ENCODE measurements at regions not wholly inside any gene's neighbourhood (a gene's known extent, or its start where the extent isn't known, plus 50 kb on each side); places are given as distances from the start of the nearest gene placed in this dataset.

DNA sequence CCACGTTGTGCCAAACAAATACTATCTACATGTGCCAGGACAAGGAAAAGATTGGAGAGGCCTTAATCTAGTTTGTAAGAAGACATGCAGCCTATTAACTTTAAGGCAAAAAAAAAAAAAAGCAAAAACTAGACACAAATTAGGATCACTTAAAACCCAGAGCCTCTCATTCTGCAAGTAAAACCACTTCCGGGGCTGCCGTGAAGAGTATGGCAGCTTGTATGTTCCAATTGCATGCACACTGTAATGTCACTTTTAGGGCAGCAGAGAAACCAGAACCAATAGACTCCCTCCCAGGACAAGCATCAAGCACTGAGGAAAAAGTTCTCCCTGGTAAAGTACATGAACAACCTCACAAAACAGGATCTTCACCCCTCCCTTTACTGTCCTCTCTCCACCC lies 70.6 kb downstream of the RSL24D1 start:
- Histone ChIP-seq H3K4me3 (ENCODE audit: low read depth, low read length) (no peak overlapping the region), H3K27me3 (ENCODE audit: control insufficient read depth, insufficient read depth, low read length) (no peaks in the 10 kb centered on the region), H3K9me3 (ENCODE audit: control insufficient read depth, insufficient read depth, low read length) (no peaks in the 10 kb centered on the region), H3K36me3 (ENCODE audit: control insufficient read depth, insufficient read depth, low read length) (no peaks in the 10 kb centered on the region), H3K4me1 (ENCODE audit: control insufficient read depth, insufficient read depth, low read length) (no peaks in the 10 kb centered on the region), H3K27ac (ENCODE audit: low read depth, low read length) (no peak overlapping the region)
- DNase-seq (ENCODE audit: low read depth in 4 of 6, low spot score in 6 of 6), result no peak
- WGBS (ENCODE audit: insufficient coverage), result 93% methylated on average over 2 of the region's 3 CpGs

DNA sequence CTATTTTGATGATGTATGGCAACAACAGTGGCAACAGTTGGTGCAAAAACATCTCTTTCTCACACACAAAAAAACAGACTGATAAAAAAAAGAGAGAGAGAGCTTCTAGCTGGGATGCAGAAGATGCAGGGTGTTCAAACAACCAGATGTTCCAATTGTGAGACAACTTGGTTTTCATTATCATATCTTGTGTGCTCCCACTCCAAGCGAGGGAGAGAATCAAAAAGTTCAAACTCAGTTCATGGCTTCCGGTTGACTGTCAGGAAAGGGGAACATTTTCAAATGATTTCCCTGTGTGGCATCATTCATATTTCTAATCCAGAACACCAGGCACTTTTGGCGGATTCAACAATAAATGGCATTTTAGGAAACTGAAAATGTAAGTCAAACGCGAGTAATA lies 72.1 kb downstream of the RSL24D1 start:
- DNase-seq (ENCODE audit: low read depth in 4 of 6, low spot score in 6 of 6), result no peak
- H3K4me3 ChIP-seq (ENCODE audit: low read depth, low read length), result no peak overlapping the region
- H3K9me3 ChIP-seq (ENCODE audit: control insufficient read depth, insufficient read depth, low read length), result no peaks in the 10 kb centered on the region
- no peak overlapping the region for H3K27ac ChIP-seq (ENCODE audit: low read depth, low read length)
- WGBS (ENCODE audit: insufficient coverage), result 89% methylated on average over 4 of the region's 5 CpGs
- no peaks in the 10 kb centered on the region for H3K36me3 ChIP-seq (ENCODE audit: control insufficient read depth, insufficient read depth, low read length)
- no peaks in the 10 kb centered on the region for H3K27me3 ChIP-seq (ENCODE audit: control insufficient read depth, insufficient read depth, low read length)
- no peaks in the 10 kb centered on the region for H3K4me1 ChIP-seq (ENCODE audit: control insufficient read depth, insufficient read depth, low read length)

DNA sequence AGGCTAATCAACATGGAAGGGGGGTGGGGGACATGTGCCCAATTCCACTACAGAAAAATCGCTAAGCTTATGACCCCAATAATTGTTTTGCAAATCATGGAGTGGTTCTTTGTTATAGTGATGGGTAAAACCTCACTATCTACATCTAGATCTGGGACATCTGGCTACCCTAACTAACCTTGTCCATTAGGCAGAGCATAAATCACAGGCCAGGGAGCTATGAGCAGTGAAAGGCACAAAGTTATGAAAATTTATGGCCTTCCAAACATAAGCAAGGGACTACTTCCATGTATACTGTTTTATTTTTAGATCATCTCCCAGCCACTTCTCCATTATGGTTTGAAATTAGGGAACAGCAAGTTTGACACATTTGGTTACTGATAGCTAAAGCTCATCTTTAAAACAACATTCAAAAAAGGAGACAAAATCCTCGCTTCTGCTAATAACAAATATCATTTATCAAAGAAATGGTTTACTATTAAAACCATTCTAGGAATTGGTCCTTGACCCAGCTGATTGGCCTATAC lies 78.3 kb downstream of the RSL24D1 start:
- Histone ChIP-seq H3K4me3 (ENCODE audit: low read depth, low read length) (no peak overlapping the region), H3K4me1 (ENCODE audit: control insufficient read depth, insufficient read depth, low read length) (no peaks in the 10 kb centered on the region), H3K27ac (ENCODE audit: low read depth, low read length) (no peak overlapping the region), H3K36me3 (ENCODE audit: control insufficient read depth, insufficient read depth, low read length) (no peaks in the 10 kb centered on the region), H3K27me3 (ENCODE audit: control insufficient read depth, insufficient read depth, low read length) (no peaks in the 10 kb centered on the region), H3K9me3 (ENCODE audit: control insufficient read depth, insufficient read depth, low read length) (no peaks in the 10 kb centered on the region)
- WGBS (ENCODE audit: insufficient coverage), result no CpG with 5 or more reads among the region's 2 CpGs
- peak in 1 of 6 donors; percentile 41 for DNase-seq (ENCODE audit: low read depth in 4 of 6, low spot score in 6 of 6)

DNA sequence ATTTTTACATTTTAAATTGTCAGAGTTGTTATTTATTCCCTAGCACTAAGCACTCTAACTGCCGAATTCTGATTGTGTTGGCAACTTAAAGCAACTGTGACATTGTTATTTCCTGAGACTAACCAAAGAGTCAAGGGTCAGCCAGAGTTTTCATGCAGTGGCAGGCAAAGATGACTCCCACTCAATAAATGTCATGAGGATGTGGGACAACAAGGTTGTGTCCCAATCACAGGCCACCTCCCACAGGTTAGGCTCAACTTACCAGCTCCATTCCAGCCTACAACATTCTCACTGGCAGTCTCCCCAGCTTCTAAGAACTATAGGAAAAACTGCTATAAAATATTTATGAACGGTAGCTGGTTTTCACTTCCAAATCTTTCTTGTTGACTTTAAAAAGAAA lies 80.1 kb downstream of the RSL24D1 start:
- H3K27me3 ChIP-seq (ENCODE audit: control insufficient read depth, insufficient read depth, low read length), result no peaks in the 10 kb centered on the region
- no peak overlapping the region for H3K27ac ChIP-seq (ENCODE audit: low read depth, low read length)
- peaks cover 7% of the 10 kb centered on the region for H3K4me1 ChIP-seq (ENCODE audit: control insufficient read depth, insufficient read depth, low read length)
- H3K4me3 ChIP-seq (ENCODE audit: low read depth, low read length), result no peak overlapping the region
- no peak for DNase-seq (ENCODE audit: low read depth in 4 of 6, low spot score in 6 of 6)
- no CpG with 5 or more reads among the region's 2 CpGs for WGBS (ENCODE audit: insufficient coverage)
- H3K36me3 ChIP-seq (ENCODE audit: control insufficient read depth, insufficient read depth, low read length), result no peaks in the 10 kb centered on the region
- no peaks in the 10 kb centered on the region for H3K9me3 ChIP-seq (ENCODE audit: control insufficient read depth, insufficient read depth, low read length)

DNA sequence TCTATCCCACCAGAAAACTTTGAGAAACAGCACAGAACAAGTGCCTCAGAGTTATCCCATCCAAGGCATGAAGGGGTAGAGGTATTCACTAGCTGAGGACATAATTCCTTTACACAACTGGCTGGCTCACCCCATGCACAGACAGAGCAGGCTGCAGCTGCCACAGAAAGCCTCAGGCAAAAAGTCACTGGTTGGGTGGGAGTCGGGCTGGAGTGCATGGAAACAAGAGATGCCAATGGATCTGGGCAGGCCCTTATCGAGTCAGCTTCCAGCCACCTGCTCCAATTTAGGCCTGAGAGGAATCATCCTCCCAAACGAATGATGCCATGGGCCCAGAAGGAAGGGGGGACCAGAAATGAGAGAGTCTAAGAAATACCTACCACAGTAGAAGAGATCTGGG lies 83.0 kb downstream of the RSL24D1 start:
- Histone ChIP-seq H3K27ac (ENCODE audit: low read depth, low read length) (no peak overlapping the region), H3K9me3 (ENCODE audit: control insufficient read depth, insufficient read depth, low read length) (no peaks in the 10 kb centered on the region), H3K36me3 (ENCODE audit: control insufficient read depth, insufficient read depth, low read length) (no peaks in the 10 kb centered on the region), H3K4me1 (ENCODE audit: control insufficient read depth, insufficient read depth, low read length) (peaks cover 7% of the 10 kb centered on the region), H3K27me3 (ENCODE audit: control insufficient read depth, insufficient read depth, low read length) (no peaks in the 10 kb centered on the region), H3K4me3 (ENCODE audit: low read depth, low read length) (no peak overlapping the region)
- no CpG with 5 or more reads among the region's 3 CpGs for WGBS (ENCODE audit: insufficient coverage)
- no peak for DNase-seq (ENCODE audit: low read depth in 4 of 6, low spot score in 6 of 6)

- peak in 1 of 6 donors; percentile 55 for DNase-seq (ENCODE audit: low read depth in 4 of 6, low spot score in 6 of 6)
- H3K36me3 ChIP-seq (ENCODE audit: control insufficient read depth, insufficient read depth, low read length), result no peaks in the 10 kb centered on the region
These were observed 84.0 kb downstream of the RSL24D1 start for GRCh38 chr15:55112706-55113105.

GRCh38 chr15:55110446-55110845 lies 86.3 kb downstream of the RSL24D1 start:
- peaks cover 7% of the 10 kb centered on the region for H3K4me1 ChIP-seq (ENCODE audit: control insufficient read depth, insufficient read depth, low read length)
- H3K9me3 ChIP-seq (ENCODE audit: control insufficient read depth, insufficient read depth, low read length), result no peaks in the 10 kb centered on the region
- peak in 1 of 6 donors; percentile 30 for DNase-seq (ENCODE audit: low read depth in 4 of 6, low spot score in 6 of 6)
- 0% methylated on average over 2 of the region's 3 CpGs for WGBS (ENCODE audit: insufficient coverage)
- no peaks in the 10 kb centered on the region for H3K36me3 ChIP-seq (ENCODE audit: control insufficient read depth, insufficient read depth, low read length)
- H3K27me3 ChIP-seq (ENCODE audit: control insufficient read depth, insufficient read depth, low read length), result no peaks in the 10 kb centered on the region
- no peak overlapping the region for H3K4me3 ChIP-seq (ENCODE audit: low read depth, low read length)
- H3K27ac ChIP-seq (ENCODE audit: low read depth, low read length), result no peak overlapping the region

More at GRCh38 chr15:55112706-55113105, 84.0 kb downstream of the RSL24D1 start:
- WGBS (ENCODE audit: insufficient coverage), result no CpG with 5 or more reads among the region's 1 CpG
- Histone ChIP-seq H3K9me3 (ENCODE audit: control insufficient read depth, insufficient read depth, low read length) (no peaks in the 10 kb centered on the region), H3K4me3 (ENCODE audit: low read depth, low read length) (no peak overlapping the region), H3K4me1 (ENCODE audit: control insufficient read depth, insufficient read depth, low read length) (peaks cover 7% of the 10 kb centered on the region), H3K27me3 (ENCODE audit: control insufficient read depth, insufficient read depth, low read length) (no peaks in the 10 kb centered on the region), H3K27ac (ENCODE audit: low read depth, low read length) (no peak overlapping the region)

DNA sequence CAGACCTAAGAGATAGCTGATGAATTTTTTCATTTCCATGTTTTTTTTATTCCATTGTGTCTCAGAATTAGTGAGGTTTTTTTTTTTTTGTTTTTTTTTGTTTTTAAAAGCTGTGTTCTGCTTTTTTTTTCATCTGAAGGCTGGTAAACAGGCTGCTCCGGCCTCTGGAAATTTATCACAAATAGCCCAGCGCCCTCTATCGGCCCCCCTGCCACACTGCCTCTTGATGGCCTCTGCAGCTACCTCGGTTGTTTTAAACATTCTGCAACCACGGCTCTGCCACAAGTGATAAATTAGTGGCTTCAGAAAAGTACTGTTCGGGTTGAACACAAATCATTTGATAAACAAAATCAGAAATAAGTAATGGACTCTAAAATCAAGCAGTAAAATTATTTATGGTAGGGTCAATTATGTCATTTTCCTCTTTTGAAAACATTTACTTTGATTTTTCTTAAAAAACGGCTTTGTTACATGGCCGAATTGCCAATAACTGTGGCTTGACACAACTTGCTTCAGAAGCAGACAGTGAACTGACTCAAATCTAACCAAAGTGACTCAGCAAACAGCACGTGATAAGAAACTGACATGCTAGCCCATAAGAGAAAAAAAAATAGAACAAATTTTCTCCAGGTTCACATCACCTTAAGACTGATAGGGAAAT lies 87.8 kb downstream of the RSL24D1 start:
- peak in 5 of 6 donors; percentile 50 to 92 (median 67) for DNase-seq (ENCODE audit: low read depth in 4 of 6, low spot score in 6 of 6)
- Histone ChIP-seq H3K27me3 (ENCODE audit: control insufficient read depth, insufficient read depth, low read length) (no peaks in the 10 kb centered on the region), H3K4me1 (ENCODE audit: control insufficient read depth, insufficient read depth, low read length) (peaks cover 7% of the 10 kb centered on the region), H3K27ac (ENCODE audit: low read depth, low read length) (no peak overlapping the region), H3K9me3 (ENCODE audit: control insufficient read depth, insufficient read depth, low read length) (no peaks in the 10 kb centered on the region), H3K4me3 (ENCODE audit: low read depth, low read length) (no peak overlapping the region), H3K36me3 (ENCODE audit: control insufficient read depth, insufficient read depth, low read length) (no peaks in the 10 kb centered on the region)
- WGBS (ENCODE audit: insufficient coverage), result 0% methylated on average over 2 of the region's 9 CpGs

- peaks cover 7% of the 10 kb centered on the region for H3K4me1 ChIP-seq (ENCODE audit: control insufficient read depth, insufficient read depth, low read length)
- DNase-seq (ENCODE audit: low read depth in 4 of 6, low spot score in 6 of 6), result no peak
- WGBS (ENCODE audit: insufficient coverage), result 34% methylated on average over 2 of the region's 5 CpGs
These were observed 88.3 kb downstream of the RSL24D1 start for GRCh38 chr15:55108448-55108847.

DNA sequence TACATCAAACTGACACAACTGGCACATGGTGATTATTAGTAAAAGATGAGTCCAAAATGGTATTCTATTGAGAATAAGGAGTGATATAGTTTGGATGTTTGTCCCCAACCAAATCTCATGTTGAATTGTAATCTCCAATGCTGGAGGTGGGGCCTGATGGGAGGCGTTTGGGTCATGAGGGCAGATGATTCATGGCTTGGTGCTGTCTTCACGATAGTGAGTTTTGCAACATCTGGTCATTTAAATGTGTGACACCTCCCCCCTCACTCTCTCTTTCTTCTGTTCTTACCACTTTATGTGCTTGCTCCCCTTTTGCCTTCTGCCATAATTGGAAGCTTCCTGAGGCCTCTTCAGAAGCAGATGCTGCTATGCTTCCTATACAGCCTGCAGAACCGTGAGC lies 90.6 kb downstream of the RSL24D1 start:
- no peaks in the 10 kb centered on the region for H3K27me3 ChIP-seq (ENCODE audit: control insufficient read depth, insufficient read depth, low read length)
- no peak overlapping the region for H3K27ac ChIP-seq (ENCODE audit: low read depth, low read length)
- no peak overlapping the region for H3K4me3 ChIP-seq (ENCODE audit: low read depth, low read length)
- no peaks in the 10 kb centered on the region for H3K4me1 ChIP-seq (ENCODE audit: control insufficient read depth, insufficient read depth, low read length)
- DNase-seq (ENCODE audit: low read depth in 4 of 6, low spot score in 6 of 6), result no peak
- no peaks in the 10 kb centered on the region for H3K9me3 ChIP-seq (ENCODE audit: control insufficient read depth, insufficient read depth, low read length)
- H3K36me3 ChIP-seq (ENCODE audit: control insufficient read depth, insufficient read depth, low read length), result no peaks in the 10 kb centered on the region
- 93% methylated on average over 3 of the region's 3 CpGs for WGBS (ENCODE audit: insufficient coverage)

More at GRCh38 chr15:55108448-55108847, 88.3 kb downstream of the RSL24D1 start:
- H3K9me3 ChIP-seq (ENCODE audit: control insufficient read depth, insufficient read depth, low read length), result no peaks in the 10 kb centered on the region
- H3K4me3 ChIP-seq (ENCODE audit: low read depth, low read length), result no peak overlapping the region
- no peaks in the 10 kb centered on the region for H3K27me3 ChIP-seq (ENCODE audit: control insufficient read depth, insufficient read depth, low read length)
- no peak overlapping the region for H3K27ac ChIP-seq (ENCODE audit: low read depth, low read length)
- H3K36me3 ChIP-seq (ENCODE audit: control insufficient read depth, insufficient read depth, low read length), result no peaks in the 10 kb centered on the region
